DMS 273 (cell line): ENCODE measurements at regions not wholly inside any gene's neighbourhood (a gene's known extent, or its start where the extent isn't known, plus 50 kb on each side); places are given as distances from the start of the nearest gene placed in this dataset.
A peak's percentile ranks its signal among the peaks of the same experiment; 100 is the strongest.
"Not testable (repeated sequence)": the region's sequence is repeated elsewhere in the genome, so short reads cannot be mapped to it uniquely, and the experiment has no call there.

Experiments
- DNase-seq: peaks from one replicate; lab custom pipeline; 2025; ENCODE audit not compliant: unreplicated experiment; lab: John Stamatoyannopoulos, UW

GRCh38 chr17:73838815-73839214 is 194.6 kb upstream of the SDK2 start:
- DNase-seq = peak; percentile 87

- DNase-seq = no peak
These were observed 196.6 kb upstream of the SDK2 start for GRCh38 chr17:73840829-73841228.

- peak; percentile 74 for DNase-seq
These were observed 197.3 kb upstream of the SDK2 start for GRCh38 chr17:73841431-73842060.

DNA sequence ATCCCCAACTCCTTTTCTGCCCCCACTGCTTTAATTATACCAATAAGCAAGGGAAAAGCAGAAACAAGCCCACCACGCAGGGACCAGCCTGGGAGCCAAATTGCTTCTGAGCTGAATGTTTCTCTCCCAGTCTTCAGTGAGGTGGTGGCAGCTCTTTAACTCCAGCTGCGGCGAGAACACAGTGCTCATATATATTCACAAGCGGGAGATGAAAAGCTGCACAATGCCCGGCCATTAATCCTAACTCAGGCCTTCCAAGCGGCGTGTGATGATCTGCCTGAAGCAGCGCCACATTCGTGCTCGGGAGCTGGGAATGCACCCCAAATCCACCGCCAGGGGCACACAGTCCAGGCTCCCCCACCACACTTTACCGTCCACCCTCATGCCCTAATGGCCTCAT is 203.7 kb upstream of the SDK2 start:
- no peak for DNase-seq

GRCh38 chr17:73850426-73850825 is 206.2 kb upstream of the SDK2 start:
- DNase-seq = no peak

GRCh38 chr17:73851091-73851490 is 206.8 kb upstream of the SDK2 start:
- DNase-seq = no peak

- no peak for DNase-seq
These were observed 207.7 kb upstream of the SDK2 start for GRCh38 chr17:73851921-73852320.

GRCh38 chr17:73855720-73856333 is 211.6 kb upstream of the SDK2 start:
- DNase-seq = peak; percentile 13

DNA sequence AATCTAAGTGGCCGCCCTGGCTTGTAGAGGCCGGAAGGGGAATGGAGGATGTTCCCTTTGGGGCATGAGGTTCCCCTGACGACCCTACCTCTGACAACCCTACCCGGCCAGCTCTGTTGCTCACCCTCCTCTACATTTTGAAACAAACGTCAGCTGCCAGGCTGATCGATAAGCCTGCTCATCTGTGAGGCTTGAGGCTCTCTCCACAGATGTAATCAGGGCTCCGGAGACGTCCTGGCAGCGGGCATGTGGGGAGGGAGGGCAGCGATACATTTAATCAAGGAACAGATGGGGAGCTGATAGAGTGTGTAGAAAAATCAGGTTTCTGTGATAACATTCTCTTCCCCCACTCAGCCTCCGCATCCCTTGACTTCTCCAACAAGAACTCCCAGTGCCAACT is 212.3 kb upstream of the SDK2 start:
- DNase-seq = peak; percentile 58

DNA sequence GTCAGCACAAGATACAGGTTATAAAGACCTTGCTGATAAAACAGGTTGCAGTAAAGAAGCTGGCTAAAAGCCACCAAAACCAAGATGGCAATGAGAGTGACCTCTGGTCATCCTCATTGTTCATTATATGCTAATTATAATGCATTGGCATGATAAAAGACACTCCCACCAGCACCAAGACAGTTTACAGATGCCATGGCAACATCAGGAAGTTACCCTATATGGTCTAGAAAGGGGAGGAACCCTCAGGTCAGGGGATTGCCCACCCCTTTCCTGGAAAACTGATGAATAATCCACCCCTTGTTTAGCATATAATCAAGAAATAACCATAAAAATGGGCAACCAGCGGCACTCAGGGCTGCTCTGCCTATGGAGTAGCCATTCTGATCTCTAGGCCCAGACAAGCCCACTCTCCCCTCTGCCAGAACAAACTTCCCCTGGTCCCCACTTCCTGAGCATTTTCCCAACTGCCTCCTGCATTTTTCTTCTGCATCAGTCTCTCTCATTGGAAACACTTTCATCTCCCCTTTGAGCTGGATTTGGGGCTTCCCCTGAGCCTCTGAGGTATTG is 215.3 kb upstream of the SDK2 start:
- DNase-seq = not testable (repeated sequence)

GRCh38 chr17:73861543-73861942 is 217.3 kb upstream of the SDK2 start:
- DNase-seq = no peak

DNA sequence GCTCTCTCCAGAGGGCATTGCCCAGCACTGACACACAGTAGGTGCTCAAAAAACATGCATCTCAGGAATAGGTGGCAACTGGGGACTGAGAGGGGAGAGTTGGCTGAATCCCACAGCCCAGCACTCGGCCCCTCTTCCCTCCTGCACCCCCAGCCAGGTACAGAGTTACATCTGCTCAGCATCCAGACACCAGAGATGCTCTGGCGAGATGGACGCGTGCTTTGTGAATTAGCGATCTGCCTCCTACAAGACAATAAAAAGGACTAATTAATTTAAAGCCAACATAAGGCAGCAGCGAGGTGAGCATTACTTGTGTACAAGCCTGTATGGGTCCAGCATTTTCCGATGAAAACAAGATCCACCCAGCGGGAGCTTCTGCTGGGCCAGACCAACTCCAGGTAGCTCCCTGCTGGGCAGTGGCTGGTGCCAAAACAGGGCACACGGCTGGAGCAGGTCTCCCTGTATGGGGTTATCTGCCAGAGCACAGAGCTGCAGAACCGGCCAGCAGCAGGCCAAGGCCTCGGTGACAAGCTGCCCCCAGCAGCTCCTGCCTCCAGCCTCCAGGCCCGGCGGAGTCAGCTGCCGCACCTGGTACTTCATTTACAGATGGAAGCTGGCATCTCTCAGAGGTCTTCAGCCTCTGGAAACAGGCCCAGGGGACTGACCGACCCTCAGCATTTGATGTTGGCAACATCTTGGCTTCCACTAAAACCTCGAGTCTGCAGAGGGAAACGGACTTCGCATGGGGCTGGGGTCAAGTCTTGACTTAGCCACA is 219.7 kb upstream of the SDK2 start:
- DNase-seq = no peak

DNA sequence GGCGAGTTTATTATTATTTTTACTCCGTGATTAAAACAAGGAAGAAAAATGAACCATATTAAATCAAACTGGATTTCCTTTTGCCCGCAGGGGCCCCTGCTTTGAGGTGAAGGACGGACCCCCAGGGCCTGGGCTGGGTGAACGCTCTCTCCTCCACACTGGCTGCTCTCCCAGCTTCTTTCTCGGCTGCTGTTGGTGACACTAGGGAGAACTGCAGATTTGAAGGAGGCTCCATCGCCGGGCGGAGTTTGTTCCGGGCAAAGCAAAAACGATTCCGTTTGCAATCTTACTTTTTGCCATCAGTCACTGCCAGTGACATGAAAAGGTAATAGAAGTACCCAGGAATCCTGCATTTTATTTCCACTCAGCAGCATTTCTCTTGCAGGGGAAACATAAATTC is 221.6 kb upstream of the SDK2 start:
- no peak for DNase-seq

GRCh38 chr17:73867056-73867455 is 222.8 kb upstream of the SDK2 start:
- no peak for DNase-seq

DNA sequence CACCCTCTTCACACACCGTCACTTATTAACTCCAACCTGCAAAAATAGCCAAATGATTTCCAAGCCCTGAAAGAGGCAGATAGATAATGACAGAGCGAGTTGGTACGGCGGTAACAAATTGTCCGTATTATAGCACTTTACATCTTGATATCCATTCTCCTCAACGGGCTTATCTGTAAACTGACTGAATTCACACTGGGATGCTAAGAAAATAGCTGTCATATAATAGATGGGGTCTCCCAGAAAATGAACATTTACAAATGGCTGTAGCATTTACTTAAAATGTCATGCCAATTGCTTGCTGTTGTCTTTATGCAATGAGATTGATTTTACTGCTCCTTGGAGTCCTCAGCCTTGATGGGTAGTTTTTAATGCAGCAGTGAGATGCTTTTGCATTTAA is 225.8 kb upstream of the SDK2 start:
- no peak for DNase-seq

GRCh38 chr17:73870473-73870872 is 226.2 kb upstream of the SDK2 start:
- DNase-seq = no peak

GRCh38 chr17:73872816-73873215 is 228.6 kb upstream of the SDK2 start:
- DNase-seq = peak; percentile 38

- DNase-seq = peak; percentile 9
These were observed 229.9 kb upstream of the SDK2 start for GRCh38 chr17:73874008-73874720.

GRCh38 chr17:73875346-73875745 is 231.1 kb upstream of the SDK2 start:
- no peak for DNase-seq

GRCh38 chr17:73877962-73878361 is 233.7 kb upstream of the SDK2 start:
- DNase-seq = no peak

DNA sequence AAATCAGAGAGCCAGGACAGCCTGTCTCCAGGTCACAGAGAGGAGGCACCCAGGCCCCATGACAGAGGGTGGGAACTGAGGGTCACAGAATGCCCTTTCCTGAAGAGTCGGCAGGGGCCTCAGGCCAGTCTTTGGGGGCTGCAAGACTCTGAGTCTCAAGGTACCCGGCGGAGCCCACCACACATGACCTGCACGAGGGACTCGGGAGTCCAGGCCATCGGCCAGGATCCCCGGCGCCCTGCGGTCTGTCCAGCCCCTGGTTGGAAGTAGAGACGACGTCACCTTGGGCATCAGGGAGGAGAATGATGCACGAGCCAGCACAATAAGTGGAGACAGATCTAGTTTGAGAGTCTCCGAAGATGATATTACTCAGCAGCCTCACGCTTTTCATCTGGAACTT is 234.7 kb upstream of the SDK2 start:
- no peak for DNase-seq
